HEK293 (cell line): ENCODE measurements at regions not wholly inside any gene's neighbourhood (a gene's known extent, or its start where the extent isn't known, plus 50 kb on each side); places are given as distances from the start of the nearest gene placed in this dataset.

Experiments
- BCL11B ChIP-seq: fragments of 450-650 bp; formaldehyde crosslinking; IDR thresholded peaks from 2 replicates; pipeline ENCODE4 v1.5.1; 2016; ENCODE audit warnings: low read depth, missing biosample characterization, missing genetic modification characterization
- HOXA7 ChIP-seq: sonication (generic); formaldehyde crosslinking; IDR thresholded peaks from 2 replicates; pipeline ENCODE4 v1.8.1; 2022; ENCODE audit warnings: missing genetic modification reagents, borderline replicate concordance
- KLF7 ChIP-seq: fragments of 450-650 bp; formaldehyde crosslinking; IDR thresholded peaks from 2 replicates; pipeline ENCODE4 v1.5.1; 2016; ENCODE audit warnings: missing biosample characterization, missing genetic modification characterization, borderline replicate concordance
- SP2 ChIP-seq: fragments of 450-650 bp; formaldehyde crosslinking; IDR thresholded peaks from 2 replicates; pipeline ENCODE4 v1.5.1; 2016; ENCODE audit warnings: missing biosample characterization, missing genetic modification characterization
- ZBTB7A ChIP-seq: fragments of 450-650 bp; formaldehyde crosslinking; IDR thresholded peaks from 2 replicates; pipeline ENCODE4 v1.5.1; 2016; ENCODE audit warnings: low read depth, missing biosample characterization, missing genetic modification characterization
- ZBTB8A ChIP-seq: fragments of 450-650 bp; formaldehyde crosslinking; IDR thresholded peaks from 2 replicates; pipeline ENCODE4 v1.5.1; 2016; ENCODE audit warnings: missing biosample characterization, missing genetic modification characterization
- ZNF121 ChIP-seq: fragments of 450-650 bp; formaldehyde crosslinking; IDR thresholded peaks from 2 replicates; pipeline ENCODE4 v1.5.1; 2016; ENCODE audit warnings: missing biosample characterization, missing genetic modification characterization
- ZNF24 ChIP-seq: fragments of 450-650 bp; formaldehyde crosslinking; IDR thresholded peaks from 2 replicates; pipeline ENCODE4 v1.5.1; 2016; ENCODE audit warnings: missing biosample characterization, missing genetic modification characterization
- ZNF423 ChIP-seq: fragments of 450-650 bp; formaldehyde crosslinking; IDR thresholded peaks from 2 replicates; pipeline ENCODE4 v1.5.1; 2016; ENCODE audit warnings: missing biosample characterization, missing genetic modification characterization
- ZNF747 ChIP-seq: fragments of 450-650 bp; formaldehyde crosslinking; IDR thresholded peaks from 2 replicates; pipeline ENCODE4 v1.5.1; 2016; ENCODE audit warnings: missing biosample characterization, missing genetic modification characterization
- TF ChIP-seq, protein P1 (sequence below): fragments of 450-650 bp; formaldehyde crosslinking; IDR thresholded peaks from 2 replicates; pipeline ENCODE4 v1.5.1; 2016; ENCODE audit warnings: missing biosample characterization, missing genetic modification characterization
- TF ChIP-seq, protein P2 (sequence below): fragments of 450-650 bp; formaldehyde crosslinking; IDR thresholded peaks from 2 replicates; pipeline ENCODE4 v1.5.1; 2017; ENCODE audit warnings: missing biosample characterization, missing genetic modification characterization
- TF ChIP-seq, protein P3 (sequence below): fragments of 450-650 bp; formaldehyde crosslinking; IDR thresholded peaks from 2 replicates; pipeline ENCODE4 v1.5.1; 2016; ENCODE audit warnings: missing biosample characterization, missing genetic modification characterization, low read depth
- TF ChIP-seq, protein P4 (sequence below): fragments of 450-650 bp; formaldehyde crosslinking; IDR thresholded peaks from 2 replicates; pipeline ENCODE4 v1.5.1; 2016; ENCODE audit warnings: missing biosample characterization, missing genetic modification characterization

DNA sequence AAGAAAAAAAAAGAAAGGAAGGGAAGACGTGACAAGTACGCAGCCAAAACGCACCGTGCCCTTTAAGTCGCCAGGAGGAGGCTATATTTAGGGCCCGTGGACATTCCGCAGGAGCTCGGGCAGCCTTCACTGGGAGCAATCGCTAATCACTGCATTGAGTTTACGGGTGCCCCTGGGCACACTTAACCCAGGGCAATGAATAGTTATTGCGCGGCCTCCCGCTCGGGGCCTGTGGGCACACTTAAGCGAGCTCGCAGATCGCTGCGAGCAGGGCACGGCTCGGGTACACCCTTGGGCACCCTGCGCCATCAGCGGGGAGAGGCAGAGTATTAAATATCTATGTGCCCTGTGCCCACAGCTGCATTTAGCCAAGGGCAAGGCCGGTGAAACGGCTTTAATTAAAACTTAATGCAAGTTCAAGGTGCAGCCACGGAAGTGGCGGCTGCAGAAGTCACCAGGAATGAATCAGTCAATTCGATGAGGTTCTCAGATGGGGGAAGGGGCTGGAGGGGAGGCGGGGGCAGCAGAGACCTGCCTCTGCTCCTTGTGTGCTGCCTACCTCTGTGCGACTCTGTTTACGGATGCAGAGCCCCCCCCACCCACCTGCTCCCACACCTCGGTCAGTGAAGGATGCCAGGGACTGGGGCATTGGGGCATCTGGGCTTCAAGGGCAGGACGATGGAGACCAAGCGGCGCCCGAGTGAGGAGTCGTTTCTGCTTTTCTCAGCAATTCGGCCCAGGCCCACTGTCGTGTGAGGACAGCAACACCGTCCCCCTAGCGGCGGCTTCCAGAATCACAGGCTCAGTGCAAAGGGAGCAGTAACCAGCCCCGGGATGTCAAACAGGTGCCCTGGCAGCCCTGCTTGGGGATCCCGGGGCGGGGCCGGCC is 51.8 kb upstream of the TARDBP start:
- TF ChIP-seq HOXA7 (CRISPR knock-in tag) (no peak), SP2 (no peak), ZBTB7A (no peak), ZNF423 (no peak), ZNF121 (tag by site-specific recombination) (no peak), KLF7 (tag by site-specific recombination) (no peak), BCL11B (tag by site-specific recombination) (no peak), ZNF24 (no peak), ZNF747 (tag by site-specific recombination) (no peak), ZBTB8A (peak; percentile 46)
- TF ChIP-seq, protein P1, sequence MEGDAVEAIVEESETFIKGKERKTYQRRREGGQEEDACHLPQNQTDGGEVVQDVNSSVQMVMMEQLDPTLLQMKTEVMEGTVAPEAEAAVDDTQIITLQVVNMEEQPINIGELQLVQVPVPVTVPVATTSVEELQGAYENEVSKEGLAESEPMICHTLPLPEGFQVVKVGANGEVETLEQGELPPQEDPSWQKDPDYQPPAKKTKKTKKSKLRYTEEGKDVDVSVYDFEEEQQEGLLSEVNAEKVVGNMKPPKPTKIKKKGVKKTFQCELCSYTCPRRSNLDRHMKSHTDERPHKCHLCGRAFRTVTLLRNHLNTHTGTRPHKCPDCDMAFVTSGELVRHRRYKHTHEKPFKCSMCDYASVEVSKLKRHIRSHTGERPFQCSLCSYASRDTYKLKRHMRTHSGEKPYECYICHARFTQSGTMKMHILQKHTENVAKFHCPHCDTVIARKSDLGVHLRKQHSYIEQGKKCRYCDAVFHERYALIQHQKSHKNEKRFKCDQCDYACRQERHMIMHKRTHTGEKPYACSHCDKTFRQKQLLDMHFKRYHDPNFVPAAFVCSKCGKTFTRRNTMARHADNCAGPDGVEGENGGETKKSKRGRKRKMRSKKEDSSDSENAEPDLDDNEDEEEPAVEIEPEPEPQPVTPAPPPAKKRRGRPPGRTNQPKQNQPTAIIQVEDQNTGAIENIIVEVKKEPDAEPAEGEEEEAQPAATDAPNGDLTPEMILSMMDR (tag by site-specific recombination) = peak; percentile 84
- TF ChIP-seq, protein P2, sequence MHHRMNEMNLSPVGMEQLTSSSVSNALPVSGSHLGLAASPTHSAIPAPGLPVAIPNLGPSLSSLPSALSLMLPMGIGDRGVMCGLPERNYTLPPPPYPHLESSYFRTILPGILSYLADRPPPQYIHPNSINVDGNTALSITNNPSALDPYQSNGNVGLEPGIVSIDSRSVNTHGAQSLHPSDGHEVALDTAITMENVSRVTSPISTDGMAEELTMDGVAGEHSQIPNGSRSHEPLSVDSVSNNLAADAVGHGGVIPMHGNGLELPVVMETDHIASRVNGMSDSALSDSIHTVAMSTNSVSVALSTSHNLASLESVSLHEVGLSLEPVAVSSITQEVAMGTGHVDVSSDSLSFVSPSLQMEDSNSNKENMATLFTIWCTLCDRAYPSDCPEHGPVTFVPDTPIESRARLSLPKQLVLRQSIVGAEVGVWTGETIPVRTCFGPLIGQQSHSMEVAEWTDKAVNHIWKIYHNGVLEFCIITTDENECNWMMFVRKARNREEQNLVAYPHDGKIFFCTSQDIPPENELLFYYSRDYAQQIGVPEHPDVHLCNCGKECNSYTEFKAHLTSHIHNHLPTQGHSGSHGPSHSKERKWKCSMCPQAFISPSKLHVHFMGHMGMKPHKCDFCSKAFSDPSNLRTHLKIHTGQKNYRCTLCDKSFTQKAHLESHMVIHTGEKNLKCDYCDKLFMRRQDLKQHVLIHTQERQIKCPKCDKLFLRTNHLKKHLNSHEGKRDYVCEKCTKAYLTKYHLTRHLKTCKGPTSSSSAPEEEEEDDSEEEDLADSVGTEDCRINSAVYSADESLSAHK = no peak
- TF ChIP-seq, protein P3, sequence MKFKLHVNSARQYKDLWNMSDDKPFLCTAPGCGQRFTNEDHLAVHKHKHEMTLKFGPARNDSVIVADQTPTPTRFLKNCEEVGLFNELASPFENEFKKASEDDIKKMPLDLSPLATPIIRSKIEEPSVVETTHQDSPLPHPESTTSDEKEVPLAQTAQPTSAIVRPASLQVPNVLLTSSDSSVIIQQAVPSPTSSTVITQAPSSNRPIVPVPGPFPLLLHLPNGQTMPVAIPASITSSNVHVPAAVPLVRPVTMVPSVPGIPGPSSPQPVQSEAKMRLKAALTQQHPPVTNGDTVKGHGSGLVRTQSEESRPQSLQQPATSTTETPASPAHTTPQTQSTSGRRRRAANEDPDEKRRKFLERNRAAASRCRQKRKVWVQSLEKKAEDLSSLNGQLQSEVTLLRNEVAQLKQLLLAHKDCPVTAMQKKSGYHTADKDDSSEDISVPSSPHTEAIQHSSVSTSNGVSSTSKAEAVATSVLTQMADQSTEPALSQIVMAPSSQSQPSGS (tag by site-specific recombination) = no peak
- TF ChIP-seq, protein P4, sequence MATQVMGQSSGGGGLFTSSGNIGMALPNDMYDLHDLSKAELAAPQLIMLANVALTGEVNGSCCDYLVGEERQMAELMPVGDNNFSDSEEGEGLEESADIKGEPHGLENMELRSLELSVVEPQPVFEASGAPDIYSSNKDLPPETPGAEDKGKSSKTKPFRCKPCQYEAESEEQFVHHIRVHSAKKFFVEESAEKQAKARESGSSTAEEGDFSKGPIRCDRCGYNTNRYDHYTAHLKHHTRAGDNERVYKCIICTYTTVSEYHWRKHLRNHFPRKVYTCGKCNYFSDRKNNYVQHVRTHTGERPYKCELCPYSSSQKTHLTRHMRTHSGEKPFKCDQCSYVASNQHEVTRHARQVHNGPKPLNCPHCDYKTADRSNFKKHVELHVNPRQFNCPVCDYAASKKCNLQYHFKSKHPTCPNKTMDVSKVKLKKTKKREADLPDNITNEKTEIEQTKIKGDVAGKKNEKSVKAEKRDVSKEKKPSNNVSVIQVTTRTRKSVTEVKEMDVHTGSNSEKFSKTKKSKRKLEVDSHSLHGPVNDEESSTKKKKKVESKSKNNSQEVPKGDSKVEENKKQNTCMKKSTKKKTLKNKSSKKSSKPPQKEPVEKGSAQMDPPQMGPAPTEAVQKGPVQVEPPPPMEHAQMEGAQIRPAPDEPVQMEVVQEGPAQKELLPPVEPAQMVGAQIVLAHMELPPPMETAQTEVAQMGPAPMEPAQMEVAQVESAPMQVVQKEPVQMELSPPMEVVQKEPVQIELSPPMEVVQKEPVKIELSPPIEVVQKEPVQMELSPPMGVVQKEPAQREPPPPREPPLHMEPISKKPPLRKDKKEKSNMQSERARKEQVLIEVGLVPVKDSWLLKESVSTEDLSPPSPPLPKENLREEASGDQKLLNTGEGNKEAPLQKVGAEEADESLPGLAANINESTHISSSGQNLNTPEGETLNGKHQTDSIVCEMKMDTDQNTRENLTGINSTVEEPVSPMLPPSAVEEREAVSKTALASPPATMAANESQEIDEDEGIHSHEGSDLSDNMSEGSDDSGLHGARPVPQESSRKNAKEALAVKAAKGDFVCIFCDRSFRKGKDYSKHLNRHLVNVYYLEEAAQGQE = no peak
